ENCODE measurements at regions not wholly inside any gene's neighbourhood (a gene's known extent, or its start where the extent isn't known, plus 50 kb on each side); places are given as distances from the start of the nearest gene placed in this dataset.

GRCh38 chr4:152157629-152158028, 378.3 kb downstream of the FBXW7 start:
- no peak for DNase-seq

- DNase-seq: no peak
Measured at GRCh38 chr4:152156442-152156841, 379.4 kb downstream of the FBXW7 start.

GRCh38 chr4:152155070-152155469, 380.8 kb downstream of the FBXW7 start:
- no peak for DNase-seq

GRCh38 chr4:152154433-152154832, 381.5 kb downstream of the FBXW7 start:
- no peak for DNase-seq

- DNase-seq: no peak
Measured at GRCh38 chr4:152153476-152154270, 382.2 kb downstream of the FBXW7 start.

GRCh38 chr4:152150214-152150613, 385.7 kb downstream of the FBXW7 start:
- DNase-seq: no peak

GRCh38 chr4:152149745-152150144, 386.1 kb downstream of the FBXW7 start:
- no peak for DNase-seq

GRCh38 chr4:152148057-152148456, 387.2 kb upstream of the GATB start:
- no peak for DNase-seq

GRCh38 chr4:152146244-152146643, 385.4 kb upstream of the GATB start:
- no peak for DNase-seq

- DNase-seq: no peak
Measured at GRCh38 chr4:152143806-152144205, 383.0 kb upstream of the GATB start.

- DNase-seq: no peak
Measured at GRCh38 chr4:152138451-152138850, 377.6 kb upstream of the GATB start.

GRCh38 chr4:152132776-152133175, 372.0 kb upstream of the GATB start:
- DNase-seq: no peak

GRCh38 chr4:152128356-152128755, 367.5 kb upstream of the GATB start:
- DNase-seq: no peak

- DNase-seq: no peak
Measured at GRCh38 chr4:152126238-152126637, 365.4 kb upstream of the GATB start.

- DNase-seq: no peak
Measured at GRCh38 chr4:152118819-152119553, 358.2 kb upstream of the GATB start.

GRCh38 chr4:152117933-152118507, 357.2 kb upstream of the GATB start:
- DNase-seq: no peak

GRCh38 chr4:152117520-152117919, 356.7 kb upstream of the GATB start:
- DNase-seq: no peak

- no peak for DNase-seq
Measured at GRCh38 chr4:152117054-152117453, 356.2 kb upstream of the GATB start.

GRCh38 chr4:152115794-152116193, 355.0 kb upstream of the GATB start:
- no peak for DNase-seq

- no peak for DNase-seq
Measured at GRCh38 chr4:152115118-152115517, 354.3 kb upstream of the GATB start.

- DNase-seq: no peak
Measured at GRCh38 chr4:152114562-152114961, 353.8 kb upstream of the GATB start.

GRCh38 chr4:152112887-152113286, 352.1 kb upstream of the GATB start:
- DNase-seq: no peak

GRCh38 chr4:152112190-152112589, 351.4 kb upstream of the GATB start:
- no peak for DNase-seq

GRCh38 chr4:152110780-152111179, 350.0 kb upstream of the GATB start:
- no peak for DNase-seq
